A549 (cell line): ENCODE measurements at regions not wholly inside any gene's neighbourhood (a gene's known extent, or its start where the extent isn't known, plus 50 kb on each side); places are given as distances from the start of the nearest gene placed in this dataset.

Experiments used
- ATAC-seq, 2 experiments: fragments of 200-7000 bp in 1 of 2; fragments of >200 bp in 1 of 2; cut with Nextera tagmentation in 1 of 2; cut with Tn5 transposase in 1 of 2; 3 replicates each; pipeline versions ENCODE4 v1.8.0 to v1.9.1; 2018 to 2020; ENCODE audit warnings: mild to moderate bottlenecking in 1 of 2, moderate library complexity in 1 of 2
- CTCF ChIA-PET: fragments of 300-600 bp; sonication (Branson Sonifier 250); formaldehyde crosslinking; extraction: SDS; loops from one replicate; lab custom pipeline; 2021; ENCODE audit warnings: antibody characterized with exemption, inconsistent platforms; lab: Yijun Ruan, JAX
- POLR2A ChIA-PET: fragments of 350-600 bp; formaldehyde crosslinking; extraction: SDS; loops from one replicate; lab custom pipeline; 2021; ENCODE audit warnings: antibody characterized with exemption, inconsistent platforms; lab: Yijun Ruan, JAX
- DNase-seq, 2 experiments: peaks; one replicate each; pipeline versions ENCODE4 v3.0.0 to v3.0.0-alpha.2; 2011 to 2016; ENCODE audit warnings: low read depth in 1 of 2, low spot score in 1 of 2
- FAIRE-seq: peaks from 2 replicates; lab custom pipeline; 2011; peaks lifted over from hg19 to GRCh38; lab: Jason Lieb, UNC
- H3K27ac ChIP-seq, 2 experiments: fragments of >200 bp; sonication (Bioruptor Twin); formaldehyde crosslinking; 3 replicates each; pipeline ENCODE4 v1.5.1; 2016 to 2017
- H3K4me1 ChIP-seq: fragments of >200 bp; sonication (Bioruptor Twin); formaldehyde crosslinking; 3 replicates; pipeline ENCODE4 v1.6.1; 2016
- H3K4me2 ChIP-seq: fragments of >200 bp; sonication (Bioruptor Twin); formaldehyde crosslinking; 3 replicates; pipeline ENCODE4 v1.6.1; 2016
- H3K4me3 ChIP-seq: fragments of >200 bp; sonication (Bioruptor Twin); formaldehyde crosslinking; 3 replicates; pipeline ENCODE4 v1.5.1; 2016
- H3K9me3 ChIP-seq: fragments of >200 bp; sonication (Bioruptor Twin); formaldehyde crosslinking; 3 replicates; pipeline ENCODE4 v1.6.1; 2016
- ATOH8 ChIP-seq: fragments of 250-450 bp; sonication (Bioruptor Pico); IDR thresholded peaks from 2 replicates; pipeline ENCODE4 v1.5.0; 2020; ENCODE audit warnings: low read depth, mild to moderate bottlenecking, moderate library complexity
- BHLHE40 ChIP-seq: IDR thresholded peaks from 2 replicates; pipeline ENCODE4 v1.6.1; 2012; ENCODE audit warnings: low read depth, low read length, inconsistent platforms
- CBX2 ChIP-seq: fragments of 200-600 bp; sonication (generic); IDR thresholded peaks from 2 replicates; pipeline ENCODE4 v1.6.1; 2016; ENCODE audit warnings: low read depth, mild to moderate bottlenecking, borderline replicate concordance
- CBX8 ChIP-seq: fragments of 200-600 bp; sonication (generic); IDR thresholded peaks from 2 replicates; pipeline ENCODE4 v1.6.1; 2016
- CEBPB ChIP-seq, 2 experiments: fragments of >200 bp in 1 of 2; sonication (Bioruptor Twin) in 1 of 2; formaldehyde crosslinking in 1 of 2; IDR thresholded peaks; 2 replicates each; pipeline ENCODE4 v1.6.1; 2012 to 2016
- CHD4 ChIP-seq: fragments of 200-600 bp; sonication (generic); IDR thresholded peaks from 2 replicates; pipeline ENCODE4 v1.6.1; 2016; ENCODE audit warnings: antibody characterized with exemption, mild to moderate bottlenecking, borderline replicate concordance
- EHF ChIP-seq: fragments of 250-450 bp; sonication (Bioruptor Pico); IDR thresholded peaks from 2 replicates; pipeline ENCODE4 v1.5.0; 2020; ENCODE audit warnings: mild to moderate bottlenecking
- EHMT2 ChIP-seq: fragments of 200-600 bp; sonication (generic); IDR thresholded peaks from 2 replicates; pipeline ENCODE4 v1.6.1; 2016; ENCODE audit warnings: antibody characterized with exemption, low read depth, mild to moderate bottlenecking, moderate library complexity
- FOSB ChIP-seq: fragments of 250-450 bp; sonication (Bioruptor Pico); IDR thresholded peaks from 2 replicates; pipeline ENCODE4 v1.5.0; 2020; ENCODE audit warnings: mild to moderate bottlenecking, moderate library complexity
- GATA3 ChIP-seq: IDR thresholded peaks from 2 replicates; pipeline ENCODE4 v1.6.1; 2012; ENCODE audit warnings: borderline replicate concordance
- HDAC2 ChIP-seq: fragments of 200-600 bp; sonication (generic); IDR thresholded peaks from 2 replicates; pipeline ENCODE4 v1.6.1; 2016
- HES2 ChIP-seq: fragments of >200 bp; sonication (Bioruptor Twin); formaldehyde crosslinking; IDR thresholded peaks from 2 replicates; pipeline ENCODE4 v1.6.1; 2016
- HOXA7 ChIP-seq: fragments of 250-450 bp; sonication (Bioruptor Pico); IDR thresholded peaks from 2 replicates; pipeline ENCODE4 v1.5.0; 2020; ENCODE audit warnings: mild to moderate bottlenecking, moderate library complexity
- HOXB13 ChIP-seq: fragments of 250-450 bp; sonication (Bioruptor Pico); IDR thresholded peaks from 2 replicates; pipeline ENCODE4 v1.5.0; 2020; ENCODE audit warnings: low read depth, mild to moderate bottlenecking, moderate library complexity
- MAFK ChIP-seq: fragments of 450-650 bp; IDR thresholded peaks from 2 replicates; pipeline ENCODE4 v1.6.1; 2014; ENCODE audit not compliant: partially characterized antibody
- MAZ ChIP-seq: fragments of 150-350 bp; IDR thresholded peaks from 2 replicates; pipeline ENCODE4 v1.6.1; 2014; ENCODE audit warnings: antibody characterized with exemption, low read depth, low read length, borderline replicate concordance
- NFE2L2 ChIP-seq: fragments of 150-350 bp; conservative IDR thresholded peaks from 2 replicates; pipeline ENCODE4 v1.6.1; 2014; ENCODE audit warnings: low read length
- NPAS2 ChIP-seq: fragments of 250-450 bp; sonication (Bioruptor Pico); IDR thresholded peaks from 2 replicates; pipeline ENCODE4 v1.8.0; 2022; ENCODE audit warnings: mild to moderate bottlenecking, moderate library complexity, borderline replicate concordance
- NR3C1 ChIP-seq: fragments of >200 bp; sonication (Bioruptor Twin); formaldehyde crosslinking; IDR thresholded peaks from 3 replicates; pipeline ENCODE4 v1.6.1; 2017
- PBX3 ChIP-seq: IDR thresholded peaks from 2 replicates; pipeline ENCODE4 v1.6.1; 2012
- POLR2A ChIP-seq: IDR thresholded peaks from 2 replicates; pipeline ENCODE4 v1.6.1; 2012; ENCODE audit warnings: mild to moderate bottlenecking, low read length
- RAD21 ChIP-seq, 2 experiments: fragments of >200 bp in 1 of 2; sonication (Bioruptor Twin) in 1 of 2; formaldehyde crosslinking in 1 of 2; IDR thresholded peaks in 1 of 2; conservative IDR thresholded peaks in 1 of 2; 2 replicates in 1 of 2; 3 replicates in 1 of 2; pipeline ENCODE4 v1.6.1; 2012 to 2018; ENCODE audit warnings: inconsistent platforms in 1 of 2
- RFX5 ChIP-seq: fragments of 450-650 bp; IDR thresholded peaks from 2 replicates; pipeline ENCODE4 v1.7.1; 2014; ENCODE audit warnings: antibody characterized with exemption, mild to moderate bottlenecking, moderate library complexity
- TP53 ChIP-seq: fragments of 250-450 bp; sonication (Bioruptor Pico); IDR thresholded peaks from 2 replicates; pipeline ENCODE4 v1.5.0; 2021; ENCODE audit warnings: mild to moderate bottlenecking, moderate library complexity
- ZC3H11A ChIP-seq: fragments of 450-650 bp; IDR thresholded peaks from 2 replicates; pipeline ENCODE4 v1.6.1; 2014; ENCODE audit warnings: antibody characterized with exemption, mild to moderate bottlenecking
- WGBS: methylation state at CpG from one replicate; pipeline ENCODE4 v1.1.6; 2017; ENCODE audit errors: missing lambda C conversion rate; 5-methylcytosine and 5-hydroxymethylcytosine counted together

DNA sequence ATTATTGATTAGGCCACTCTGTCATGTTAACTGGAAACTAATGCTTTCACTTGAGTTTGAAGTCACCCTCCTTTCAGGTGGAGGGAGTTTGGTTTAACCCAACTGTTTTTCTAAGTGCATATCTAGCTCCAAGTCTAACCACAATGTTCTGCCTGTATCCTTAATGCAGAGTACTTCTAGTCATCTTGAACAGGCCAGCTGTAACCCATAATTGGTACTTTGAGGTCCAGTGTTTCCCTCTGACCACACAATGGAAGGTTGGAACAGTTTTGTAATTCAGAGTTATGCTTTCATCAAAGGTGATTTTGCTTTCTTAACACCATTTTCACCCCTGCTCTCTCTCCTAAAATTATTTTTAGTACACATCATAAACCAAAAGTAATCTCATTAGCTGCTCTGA lies 237.2 kb upstream of the DCN start:
- Histone ChIP-seq H3K4me2 (no peak overlapping the region), H3K4me3 (no peak overlapping the region), H3K4me1 (no peaks in the 10 kb centered on the region; the same call in 2 of the 3 replicates), H3K27ac (no peak overlapping the region), H3K9me3 (no peaks in the 10 kb centered on the region)
- DNase-seq (no peak), ATAC-seq (no peak), FAIRE-seq (no peak)
- no peak for TF ChIP-seq CHD4
- TF ChIP-seq EHMT2 = no peak
- no peak for TF ChIP-seq TP53 (CRISPR knock-in tag)
- ChIA-PET CTCF (no interaction called here), POLR2A (no interaction called here)

GRCh38 chr12:91418221-91419090 lies 235.8 kb upstream of the DCN start:
- Histone ChIP-seq H3K4me1 (peaks cover 5% of the 10 kb centered on the region; the same call in 2 of the 3 replicates), H3K9me3 (no peaks in the 10 kb centered on the region), H3K4me3 (no peak overlapping the region), H3K4me2 (no peak overlapping the region), H3K27ac (no peak overlapping the region)
- WGBS = 88% methylated on average over 1 of the region's 1 CpG
- no peak for FAIRE-seq
- no peak for ATAC-seq
- ChIA-PET POLR2A (no interaction called here), CTCF (no interaction called here)
- no peak for DNase-seq
- TF ChIP-seq RAD21 (conservative IDR thresholded peaks at IDR 0.05 in 1 of 2, IDR thresholded peaks at IDR 0.05 in 1 of 2) = no peak
- no peak for TF ChIP-seq NR3C1
- no peak for TF ChIP-seq HOXB13 (CRISPR knock-in tag)
- TF ChIP-seq FOSB = no peak
- no peak for TF ChIP-seq CBX8
- no peak for TF ChIP-seq TP53 (CRISPR knock-in tag)
- no peak for TF ChIP-seq HDAC2
- TF ChIP-seq BHLHE40 = no peak
- no peak for TF ChIP-seq HES2
- no peak for TF ChIP-seq POLR2A
- TF ChIP-seq MAFK = no peak
- no peak for TF ChIP-seq GATA3
- TF ChIP-seq CBX2 = no peak
- TF ChIP-seq PBX3 = no peak
- no peak for TF ChIP-seq MAZ
- TF ChIP-seq NFE2L2 = no peak
- no peak for TF ChIP-seq NPAS2 (CRISPR knock-in tag)

- FAIRE-seq = no peak
- no peak for DNase-seq
- H3K27ac ChIP-seq = no peak overlapping the region
- H3K9me3 ChIP-seq = no peaks in the 10 kb centered on the region
- ChIA-PET CTCF (no interaction called here), POLR2A (no interaction called here)
- WGBS = 75% methylated on average over 3 of the region's 3 CpGs
- H3K4me1 ChIP-seq = peaks cover 6% of the 10 kb centered on the region; the same call in 2 of the 3 replicates
- no peak overlapping the region for H3K4me2 ChIP-seq
- no peak for TF ChIP-seq RFX5
- TF ChIP-seq CEBPB (IDR thresholded peaks at IDR 0.05) = no peak
- no peak for TF ChIP-seq ZC3H11A
- TF ChIP-seq TP53 (CRISPR knock-in tag) = no peak
- no peak for TF ChIP-seq ATOH8 (CRISPR knock-in tag)
- TF ChIP-seq HOXA7 (CRISPR knock-in tag) = no peak
- TF ChIP-seq GATA3 = no peak
- TF ChIP-seq EHF (CRISPR knock-in tag) = no peak
- H3K4me3 ChIP-seq = no peak overlapping the region
- ATAC-seq = no peak
Observed at GRCh38 chr12:91417650-91418049, 235.0 kb upstream of the DCN start.
